Smooth muscle cell of the brain vasculature (primary cell): ENCODE measurements at regions not wholly inside any gene's neighbourhood (a gene's known extent, or its start where the extent isn't known, plus 50 kb on each side); places are given as distances from the start of the nearest gene placed in this dataset.

Experiments
- DNase-seq: peaks from one replicate; pipeline ENCODE4 v3.0.0-alpha.2; 2012; ENCODE audit warnings: low read depth, low spot score

- DNase-seq: no peak
Measured at GRCh38 chr13:31049083-31049482, 112.6 kb downstream of the HSPH1 start.

GRCh38 chr13:31048521-31048920, 113.2 kb downstream of the HSPH1 start:
- no peak for DNase-seq

DNA sequence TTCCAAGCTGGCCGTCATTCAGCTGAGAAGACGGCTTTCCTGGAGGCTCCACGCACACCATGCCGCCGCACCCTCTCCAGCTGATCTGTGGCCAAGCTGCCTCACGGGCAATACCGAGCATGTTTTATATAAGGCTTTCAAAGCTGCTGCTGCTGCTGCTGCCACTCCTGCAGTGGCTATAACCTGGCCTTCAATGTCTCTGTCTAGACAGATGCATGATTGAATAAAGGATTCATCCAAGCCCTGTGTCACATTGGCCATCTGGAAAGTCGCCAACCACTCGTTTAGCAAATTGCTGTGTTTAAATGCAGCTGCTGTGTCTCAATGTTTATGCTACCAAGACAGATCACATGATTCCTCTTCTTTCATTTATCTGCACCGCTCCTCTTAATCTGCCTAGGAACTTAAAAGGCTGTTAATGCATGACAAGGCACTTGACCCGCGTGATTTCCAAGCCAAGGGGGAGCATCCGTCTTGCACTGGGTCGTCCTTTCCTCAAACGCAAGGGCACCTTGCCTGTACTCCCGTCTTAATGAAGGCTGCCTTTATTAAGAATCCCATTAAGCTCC, 114.3 kb downstream of the TEX26 start:
- DNase-seq: no peak

GRCh38 chr13:31045286-31046081, 113.0 kb downstream of the TEX26 start:
- DNase-seq: peak; percentile 75

DNA sequence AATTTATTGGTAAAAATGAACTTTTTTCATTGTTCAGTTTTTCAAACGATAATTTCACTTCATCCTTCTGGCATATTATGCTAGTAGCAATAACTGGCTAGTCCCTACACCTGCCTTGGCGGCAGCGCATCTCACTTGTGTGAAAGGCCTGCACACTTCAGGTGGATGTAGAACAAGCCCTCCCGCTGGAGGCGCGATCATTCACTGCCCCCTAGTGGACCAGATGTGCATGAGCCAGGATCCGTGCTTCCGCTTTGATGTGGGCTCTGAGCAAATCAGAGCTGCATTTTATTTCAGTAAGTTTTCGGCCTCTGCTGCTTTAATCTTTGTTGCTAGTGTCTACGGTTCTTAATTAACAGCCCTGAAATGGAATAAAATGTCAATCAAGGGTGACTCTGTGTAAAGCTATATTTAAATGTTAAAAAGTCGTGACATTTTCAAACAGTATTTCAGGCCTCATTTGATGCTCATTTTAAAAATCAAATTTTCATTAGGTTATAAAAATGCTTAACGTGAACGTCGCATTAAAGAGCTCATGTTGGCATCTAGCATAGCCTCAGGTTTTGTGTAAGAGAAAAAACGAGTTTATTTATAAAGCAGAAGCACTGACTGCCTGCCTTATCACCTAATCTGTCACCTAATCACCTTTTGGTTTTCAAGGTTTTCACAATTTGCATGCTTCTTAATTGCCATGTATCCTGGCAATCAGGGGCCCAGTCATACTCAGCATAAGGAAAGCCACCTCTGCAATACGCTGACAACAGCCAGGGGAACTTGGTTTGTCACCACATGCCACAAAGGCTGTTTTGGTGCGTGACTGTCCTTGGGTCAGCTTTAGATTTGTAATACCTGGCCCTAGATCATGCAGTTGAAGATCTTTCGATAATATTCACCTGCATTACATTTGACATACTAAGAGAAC, 112.2 kb downstream of the TEX26 start:
- DNase-seq: peak; percentile 65

- no peak for DNase-seq
Measured at GRCh38 chr13:31043957-31044356, 111.5 kb downstream of the TEX26 start.

GRCh38 chr13:31042481-31043165, 110.2 kb downstream of the TEX26 start:
- DNase-seq: no peak

- no peak for DNase-seq
Measured at GRCh38 chr13:31042049-31042448, 109.6 kb downstream of the TEX26 start.

- no peak for DNase-seq
Measured at GRCh38 chr13:31038834-31039552, 106.5 kb downstream of the TEX26 start.

DNA sequence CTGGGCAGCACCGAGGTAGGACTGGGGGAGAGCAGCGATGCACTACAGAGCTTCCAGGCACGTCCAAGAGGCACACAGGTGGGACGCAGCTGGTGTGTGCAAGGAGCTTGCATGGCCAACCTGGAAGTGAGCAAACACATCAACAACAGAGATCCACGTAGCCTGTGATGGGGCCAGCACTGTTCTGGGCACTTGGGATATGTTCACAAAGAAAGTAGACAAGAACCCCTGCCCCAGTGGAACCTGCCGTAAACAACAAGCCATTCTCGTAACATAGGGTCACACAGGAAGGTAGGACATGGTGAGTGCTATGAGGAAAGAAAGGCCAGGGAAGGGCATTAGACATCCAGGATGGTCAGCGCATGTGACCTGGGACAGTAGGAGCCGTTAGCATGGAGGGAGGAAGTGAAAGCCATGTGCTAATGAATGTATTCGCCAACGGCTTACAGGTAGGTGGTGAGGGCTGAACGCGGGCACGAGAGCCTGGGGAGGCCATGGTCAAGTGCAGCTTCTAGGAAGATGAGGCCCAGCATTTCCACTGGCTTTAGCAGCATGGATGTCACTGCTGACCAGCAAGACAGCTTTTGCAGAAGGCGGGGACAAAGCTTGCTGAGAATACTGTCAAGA, 105.5 kb downstream of the TEX26 start:
- no peak for DNase-seq

DNA sequence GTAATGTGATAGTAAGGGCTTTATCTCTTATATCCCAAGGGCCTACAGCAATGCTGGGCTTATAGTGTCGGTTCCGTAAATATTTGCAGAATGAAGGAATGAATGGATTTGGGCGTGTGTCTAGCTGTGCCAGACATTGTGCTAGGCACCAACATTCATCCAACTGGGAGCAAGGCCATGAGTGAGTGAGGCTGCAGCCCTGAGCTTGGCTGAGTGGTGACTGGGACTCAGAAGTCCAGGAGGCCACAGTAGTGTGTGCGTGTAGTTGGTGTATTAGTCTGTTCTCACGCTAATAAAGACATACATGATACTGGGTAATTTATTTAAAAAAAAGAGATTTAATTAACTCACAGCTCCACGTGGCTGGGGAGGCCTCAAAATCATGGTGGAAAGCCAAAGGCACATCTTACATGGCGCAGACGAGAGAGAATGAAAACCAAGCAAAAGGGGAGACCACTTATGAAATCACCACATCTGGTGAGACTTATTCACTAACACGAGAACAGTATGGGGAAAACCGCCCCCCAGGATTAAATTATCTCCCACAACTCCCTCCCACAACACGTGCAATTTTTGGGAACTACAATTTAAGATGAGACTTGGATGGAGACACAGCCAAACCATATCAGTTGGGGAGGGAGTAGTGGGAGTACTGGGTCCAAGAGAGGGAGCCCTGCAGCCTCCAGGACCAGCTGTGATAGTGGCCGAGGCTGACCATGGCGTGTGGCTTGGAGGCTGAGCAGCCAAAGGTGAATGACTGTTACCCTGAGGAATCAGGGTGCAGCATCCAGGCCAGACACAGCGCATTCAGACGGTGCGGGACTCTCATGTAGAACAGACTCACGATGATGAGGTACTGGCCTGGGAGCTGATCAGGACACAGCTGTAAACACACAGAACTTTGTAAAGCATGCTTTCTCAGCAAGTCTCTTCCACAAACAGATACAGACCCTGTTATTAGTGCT, 104.6 kb downstream of the TEX26 start:
- no peak for DNase-seq

DNA sequence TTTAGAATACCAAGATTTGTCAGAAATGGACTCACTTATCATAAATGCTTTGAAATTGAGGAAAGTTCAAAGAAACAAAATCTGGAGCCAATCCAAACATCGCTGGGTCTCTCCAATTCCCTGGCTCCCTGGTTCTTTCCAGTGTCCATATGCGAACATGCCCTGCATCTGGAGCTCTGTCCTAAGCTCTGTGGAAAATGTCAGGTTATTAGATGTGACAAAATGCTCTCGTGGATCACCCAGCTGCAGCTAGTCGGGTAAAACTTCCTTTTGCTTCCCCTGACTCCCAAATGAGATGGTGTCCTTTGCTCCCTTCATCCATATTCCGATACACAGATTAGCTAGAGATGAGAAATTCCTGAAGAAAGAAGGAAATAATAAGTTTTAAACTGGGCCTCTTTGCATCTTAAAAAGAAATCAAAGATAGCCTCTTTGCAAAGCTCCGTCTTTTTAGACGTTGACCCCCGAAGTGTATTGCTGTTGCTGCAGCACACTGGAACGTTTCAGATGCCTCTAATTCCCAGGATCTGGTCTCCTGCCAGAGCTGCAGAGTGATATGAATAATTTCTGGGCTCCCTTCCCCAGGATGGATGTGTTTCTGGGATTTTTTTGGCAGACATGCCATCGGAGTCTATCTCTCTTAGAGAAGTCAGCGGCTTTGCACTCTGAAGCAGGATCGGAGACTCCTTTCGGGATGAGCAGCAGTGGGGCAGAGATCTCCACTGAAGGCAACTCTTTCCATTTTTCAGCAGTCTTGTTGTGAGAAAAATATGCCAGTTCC, 102.9 kb downstream of the TEX26 start:
- DNase-seq: no peak

DNA sequence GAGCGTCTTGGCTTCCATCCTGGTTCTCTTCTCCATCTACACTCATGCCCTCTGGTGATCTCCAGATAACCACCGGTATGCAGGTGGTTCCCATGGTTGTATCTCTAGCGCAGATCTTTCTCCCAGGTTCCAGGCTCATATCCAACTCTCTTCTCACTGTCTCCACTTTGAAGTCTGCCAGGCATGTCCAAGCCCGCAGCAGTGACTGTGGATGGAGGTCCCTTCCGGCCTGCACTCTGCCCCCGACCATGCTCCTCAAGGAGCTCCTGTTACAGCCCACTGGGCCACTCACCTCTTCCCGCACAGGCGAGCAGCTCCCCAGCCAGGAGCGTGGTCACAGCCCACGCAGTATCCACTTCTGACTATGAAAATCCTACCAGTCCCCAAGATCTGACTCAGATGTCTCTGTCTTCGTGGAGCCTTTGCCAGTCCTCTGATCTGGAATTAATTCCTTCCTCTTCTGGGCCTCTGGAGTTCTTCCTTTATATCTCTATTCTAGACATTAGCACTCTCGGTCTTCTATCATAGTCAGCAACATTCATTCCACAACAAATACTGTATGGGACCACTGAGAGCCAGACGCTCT, 100.2 kb downstream of the TEX26 start:
- no peak for DNase-seq

DNA sequence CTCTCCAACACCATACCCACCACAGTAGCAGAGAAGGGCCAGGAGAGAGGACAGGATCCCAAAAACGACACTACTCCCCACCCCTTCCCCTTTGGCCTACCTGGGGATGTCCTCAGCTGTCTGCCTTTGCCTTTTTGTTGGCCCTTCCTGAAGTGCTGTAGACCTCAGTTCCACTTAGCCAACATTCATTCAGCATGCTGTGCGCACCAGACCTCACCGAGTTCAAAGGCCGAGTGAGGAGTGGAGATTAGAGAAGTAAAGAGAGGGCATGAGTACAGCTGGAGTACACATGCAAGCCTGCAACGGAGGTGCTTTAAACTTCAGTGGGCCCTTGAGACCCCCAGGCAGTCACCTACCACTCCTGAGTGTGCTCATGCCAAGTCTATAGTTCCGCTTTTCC, 99.0 kb downstream of the TEX26 start:
- DNase-seq: no peak

DNA sequence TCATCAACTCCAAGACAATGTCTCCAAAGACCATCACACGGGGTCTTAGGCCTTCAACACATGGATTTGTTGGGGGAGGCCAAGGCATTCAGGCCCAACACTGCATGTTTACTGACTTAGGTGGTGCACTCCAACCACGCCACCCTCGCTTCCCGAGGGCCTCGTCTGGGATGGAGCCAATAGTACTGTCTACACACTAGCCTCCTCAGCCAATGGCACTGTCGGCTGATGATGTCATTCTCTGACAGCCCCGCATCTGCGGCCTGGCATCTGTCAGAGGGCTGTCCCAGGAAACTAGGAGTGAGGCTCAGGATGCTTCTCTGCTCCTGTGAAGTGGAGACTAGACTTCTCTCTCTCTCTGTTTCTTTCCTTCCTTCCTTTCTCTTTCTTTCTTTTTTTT, 96.6 kb downstream of the TEX26 start:
- no peak for DNase-seq

GRCh38 chr13:31027136-31027535, 94.7 kb downstream of the TEX26 start:
- no peak for DNase-seq
